ENCODE measurements at regions not wholly inside any gene's neighbourhood (a gene's known extent, or its start where the extent isn't known, plus 50 kb on each side); places are given as distances from the start of the nearest gene placed in this dataset.

GRCh38 chr4:22217480-22217879, 268.9 kb upstream of the KCNIP4 start:
- DNase-seq, result no peak

- DNase-seq, result no peak
These were observed 267.7 kb upstream of the KCNIP4 start for GRCh38 chr4:22216278-22216677.

- DNase-seq, result no peak
These were observed 266.5 kb upstream of the KCNIP4 start for GRCh38 chr4:22215084-22215483.

- DNase-seq, result no peak
These were observed 255.1 kb upstream of the KCNIP4 start for GRCh38 chr4:22203711-22204011.

- no peak for DNase-seq
These were observed 254.6 kb upstream of the KCNIP4 start for GRCh38 chr4:22202975-22203710.

- no peak for DNase-seq
These were observed 253.8 kb upstream of the KCNIP4 start for GRCh38 chr4:22202246-22202974.

GRCh38 chr4:22201256-22201655, 252.7 kb upstream of the KCNIP4 start:
- no peak for DNase-seq

GRCh38 chr4:22196551-22196950, 248.0 kb upstream of the KCNIP4 start:
- DNase-seq, result no peak

GRCh38 chr4:22192084-22192511, 243.5 kb upstream of the KCNIP4 start:
- no peak for DNase-seq

- DNase-seq, result no peak
These were observed 243.0 kb upstream of the KCNIP4 start for GRCh38 chr4:22191565-22191964.

- DNase-seq, result no peak
These were observed 242.3 kb upstream of the KCNIP4 start for GRCh38 chr4:22190855-22191254.

GRCh38 chr4:22187203-22187820, 238.7 kb upstream of the KCNIP4 start:
- DNase-seq, result no peak

GRCh38 chr4:22181736-22182135, 233.2 kb upstream of the KCNIP4 start:
- DNase-seq, result no peak

GRCh38 chr4:22179124-22179874, 230.7 kb upstream of the KCNIP4 start:
- DNase-seq, result no peak

- no peak for DNase-seq
These were observed 226.1 kb upstream of the KCNIP4 start for GRCh38 chr4:22174640-22175039.

- no peak for DNase-seq
These were observed 221.8 kb upstream of the KCNIP4 start for GRCh38 chr4:22170353-22170752.

GRCh38 chr4:22167201-22167600, 218.6 kb upstream of the KCNIP4 start:
- DNase-seq, result no peak

GRCh38 chr4:22162454-22162853, 213.9 kb upstream of the KCNIP4 start:
- no peak for DNase-seq

GRCh38 chr4:22130741-22131140, 182.2 kb upstream of the KCNIP4 start:
- DNase-seq, result no peak

GRCh38 chr4:22129454-22130029, 181.0 kb upstream of the KCNIP4 start:
- DNase-seq, result no peak

- no peak for DNase-seq
These were observed 173.5 kb upstream of the KCNIP4 start for GRCh38 chr4:22122062-22122461.

GRCh38 chr4:22115262-22115661, 166.7 kb upstream of the KCNIP4 start:
- no peak for DNase-seq

GRCh38 chr4:22103768-22104167, 155.2 kb upstream of the KCNIP4 start:
- no peak for DNase-seq

Measured in NCI-H2029 treated with DMSO at 0.1 percent for 48 hours (cell line).